Naive thymus-derived CD8-positive, alpha-beta T cell (primary cell): ENCODE measurements at regions not wholly inside any gene's neighbourhood (a gene's known extent, or its start where the extent isn't known, plus 50 kb on each side); places are given as distances from the start of the nearest gene placed in this dataset.

Experiments
- ATAC-seq, 2 donors: fragments of 150-1000 bp; cut with Tn5 transposase in 1 of 2; sonication (Bioruptor Pico), chemical (Tn5 transposase) in 1 of 2; 1 replicate in 1 of 2; 2 replicates in 1 of 2; pipeline ENCODE4 v1.10.0; 2021; ENCODE audit warnings: mild to moderate bottlenecking in 2 of 2, moderate library complexity in 2 of 2
- POLR2A ChIA-PET: fragments of 350-600 bp; sonication (Branson Sonifier 250); formaldehyde crosslinking; loops from one replicate; lab custom pipeline; 2021; ENCODE audit warnings: antibody characterized with exemption; lab: Charles Lee
- DNase-seq, 10 donors: peaks; one replicate each; pipeline versions ENCODE4 v3.0.0 to v3.0.0-alpha.2; 2020 to 2022
- H3K27ac Mint-ChIP-seq, 10 donors: one replicate each; pipeline ENCODE4 v1.8.0; 2020 to 2022; ENCODE audit warnings: mild to moderate bottlenecking in 10 of 10, mixed read lengths in 10 of 10, moderate library complexity in 4 of 10, inconsistent platforms in 1 of 10
- H3K27me3 Mint-ChIP-seq, 5 donors: one replicate each; pipeline ENCODE4 v1.8.0; 2021 to 2022; ENCODE audit warnings: mixed read lengths in 5 of 5
- H3K36me3 Mint-ChIP-seq, 3 donors: one replicate each; pipeline ENCODE4 v1.8.0; 2020 to 2022; ENCODE audit warnings: mixed read lengths in 3 of 3, mild to moderate bottlenecking in 2 of 3, inconsistent platforms in 1 of 3
- H3K4me1 Mint-ChIP-seq, 4 donors: one replicate each; pipeline ENCODE4 v1.8.0; 2021 to 2022; ENCODE audit warnings: mixed read lengths in 4 of 4
- H3K4me3 Mint-ChIP-seq, 10 donors: one replicate each; pipeline ENCODE4 v1.8.0; 2020 to 2022; ENCODE audit warnings: mild to moderate bottlenecking in 10 of 10, mixed read lengths in 10 of 10, moderate library complexity in 6 of 10, inconsistent platforms in 1 of 10
- H3K9me3 Mint-ChIP-seq, 9 donors: one replicate each; pipeline ENCODE4 v1.8.0; 2020 to 2022; ENCODE audit warnings: mixed read lengths in 9 of 9, mild to moderate bottlenecking in 3 of 9, inconsistent platforms in 1 of 9, moderate library complexity in 1 of 9

DNA sequence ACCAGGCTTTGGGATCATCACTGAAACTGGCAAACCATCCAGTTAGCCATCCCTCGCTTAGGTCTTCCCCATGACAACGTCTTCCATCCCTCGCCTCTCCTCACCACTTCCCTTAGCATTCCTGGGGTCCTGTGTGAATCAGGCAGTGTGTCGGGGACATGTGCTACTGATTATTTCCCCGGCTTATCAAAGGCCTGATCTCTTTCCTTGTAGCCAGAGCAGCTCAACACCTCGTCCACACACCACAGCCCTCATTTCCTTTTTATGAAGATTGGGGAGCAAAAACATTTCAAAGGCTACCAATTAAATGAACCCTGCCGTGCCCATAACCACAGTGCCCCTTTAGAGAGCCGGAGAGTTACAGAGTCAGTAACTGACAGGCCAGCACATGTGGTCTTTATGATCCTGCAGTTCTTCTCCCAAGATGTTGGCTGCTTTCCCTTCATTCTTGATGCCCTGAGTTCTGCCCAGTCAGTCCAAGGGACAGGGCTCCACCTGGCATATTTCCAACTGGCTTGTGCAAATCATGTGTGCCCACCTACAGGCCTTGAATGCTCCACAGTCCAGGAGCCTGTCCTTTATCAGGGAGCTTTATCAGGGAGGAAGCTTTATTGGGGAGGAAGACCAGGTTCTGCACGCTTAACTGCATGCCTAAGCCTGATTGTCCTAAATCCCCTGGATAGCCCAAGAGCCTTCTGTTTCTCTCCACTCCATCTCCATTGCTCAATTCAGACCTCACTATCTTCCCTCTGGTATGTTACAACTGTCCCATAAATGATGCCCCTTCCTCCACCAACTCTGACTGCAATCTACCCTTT lies 343.1 kb downstream of the CYRIA start:
- Mint-ChIP-seq H3K4me1 (peaks cover 0 to 3% (median 1%) of the 10 kb centered on the region in 4 donors), H3K36me3 (no peaks in the 10 kb centered on the region), H3K9me3 (no peaks in the 10 kb centered on the region), H3K4me3 (no peak overlapping the region), H3K27ac (no peak overlapping the region), H3K27me3 (peaks cover 0 to 7% (median 0%) of the 10 kb centered on the region in 5 donors)
- ATAC-seq: no peak
- no peak for DNase-seq
- POLR2A ChIA-PET: no interaction called here

DNA sequence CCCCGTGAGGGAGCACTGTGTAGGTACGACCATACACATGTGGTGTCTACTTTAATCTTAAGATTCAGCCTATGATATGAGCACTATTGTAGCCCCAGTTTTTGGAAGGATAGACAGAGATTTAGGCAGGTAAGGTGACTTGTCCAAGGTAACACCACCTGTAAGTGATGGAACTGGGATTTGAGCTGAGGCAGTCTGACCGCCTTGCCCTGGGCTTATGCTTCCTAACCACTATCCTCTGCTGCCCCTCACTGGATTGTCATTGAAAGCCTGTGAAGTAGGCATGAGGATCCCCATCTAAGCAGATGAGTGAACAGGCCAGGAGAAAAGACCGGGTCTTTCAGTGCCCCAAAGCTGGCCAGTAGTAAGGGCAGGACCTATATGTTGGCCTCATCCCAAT lies 343.8 kb downstream of the CYRIA start:
- H3K27me3 Mint-ChIP-seq: peaks cover 0 to 7% (median 0%) of the 10 kb centered on the region in 5 donors
- H3K27ac Mint-ChIP-seq: no peak overlapping the region
- no peaks in the 10 kb centered on the region for H3K36me3 Mint-ChIP-seq
- POLR2A ChIA-PET: interaction anchor here (0.6 kb wide), 1 partner anchor 10 kb away, joined by 3 read pairs; no protein-coding TSS in a partner anchor
- DNase-seq (no peak), ATAC-seq (no peak)
- no peaks in the 10 kb centered on the region for H3K9me3 Mint-ChIP-seq
- H3K4me1 Mint-ChIP-seq: peaks cover 0 to 3% (median 1%) of the 10 kb centered on the region in 4 donors
- H3K4me3 Mint-ChIP-seq: no peak overlapping the region

DNA sequence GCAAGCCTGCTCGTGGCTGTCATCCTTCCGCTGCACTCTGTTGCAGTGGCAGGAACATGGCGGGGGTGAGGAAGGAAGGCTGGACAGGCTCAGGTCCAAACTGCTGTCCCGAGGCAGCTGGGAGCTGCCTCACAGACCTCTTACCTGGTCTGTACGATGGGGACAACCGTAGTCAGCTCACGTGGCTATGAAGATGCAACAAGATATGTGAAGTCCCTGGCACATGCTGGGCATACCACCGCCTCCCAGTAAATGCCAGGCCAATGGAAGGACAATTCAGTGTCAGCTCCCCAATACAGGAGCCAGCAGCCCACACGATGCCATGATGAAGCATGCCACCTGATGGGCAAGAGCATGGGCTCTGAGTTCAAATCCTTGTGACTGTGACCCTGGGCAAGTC lies 344.4 kb downstream of the CYRIA start:
- DNase-seq: no peak
- Mint-ChIP-seq H3K9me3 (no peaks in the 10 kb centered on the region), H3K27me3 (peaks cover 0 to 7% (median 0%) of the 10 kb centered on the region in 5 donors), H3K36me3 (no peaks in the 10 kb centered on the region), H3K27ac (no peak overlapping the region), H3K4me1 (peaks cover 0 to 3% (median 1%) of the 10 kb centered on the region in 4 donors), H3K4me3 (no peak overlapping the region)
- POLR2A ChIA-PET: interaction anchor here (0.6 kb wide), 1 partner anchor 9 kb away, joined by 3 read pairs; no protein-coding TSS in a partner anchor
- no peak for ATAC-seq

DNA sequence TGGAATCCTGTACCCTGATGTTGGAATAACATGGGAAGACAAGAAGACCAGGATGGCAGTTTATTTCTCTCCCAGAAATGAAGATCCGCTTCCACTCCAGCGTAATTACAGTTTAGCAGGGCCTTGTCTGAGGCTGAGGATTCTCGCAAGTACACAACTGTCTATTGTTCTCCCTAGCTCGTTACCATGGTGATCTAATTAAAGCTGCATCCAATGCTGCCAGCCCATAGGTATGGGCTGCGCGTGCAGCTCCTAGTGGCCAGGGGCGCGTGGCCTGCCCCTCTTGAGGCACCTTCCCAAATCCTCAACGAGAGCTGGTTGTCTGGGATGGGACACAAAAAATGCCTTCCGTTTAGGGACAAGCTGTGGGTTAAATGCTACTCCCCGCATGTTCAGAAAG lies 344.9 kb downstream of the CYRIA start:
- Mint-ChIP-seq H3K4me1 (peaks cover 0 to 3% (median 1%) of the 10 kb centered on the region in 4 donors), H3K36me3 (no peaks in the 10 kb centered on the region), H3K27me3 (peaks cover 0 to 5% (median 0%) of the 10 kb centered on the region in 5 donors), H3K27ac (no peak overlapping the region), H3K9me3 (no peaks in the 10 kb centered on the region), H3K4me3 (no peak overlapping the region)
- ATAC-seq: no peak
- POLR2A ChIA-PET: no interaction called here
- DNase-seq: no peak

DNA sequence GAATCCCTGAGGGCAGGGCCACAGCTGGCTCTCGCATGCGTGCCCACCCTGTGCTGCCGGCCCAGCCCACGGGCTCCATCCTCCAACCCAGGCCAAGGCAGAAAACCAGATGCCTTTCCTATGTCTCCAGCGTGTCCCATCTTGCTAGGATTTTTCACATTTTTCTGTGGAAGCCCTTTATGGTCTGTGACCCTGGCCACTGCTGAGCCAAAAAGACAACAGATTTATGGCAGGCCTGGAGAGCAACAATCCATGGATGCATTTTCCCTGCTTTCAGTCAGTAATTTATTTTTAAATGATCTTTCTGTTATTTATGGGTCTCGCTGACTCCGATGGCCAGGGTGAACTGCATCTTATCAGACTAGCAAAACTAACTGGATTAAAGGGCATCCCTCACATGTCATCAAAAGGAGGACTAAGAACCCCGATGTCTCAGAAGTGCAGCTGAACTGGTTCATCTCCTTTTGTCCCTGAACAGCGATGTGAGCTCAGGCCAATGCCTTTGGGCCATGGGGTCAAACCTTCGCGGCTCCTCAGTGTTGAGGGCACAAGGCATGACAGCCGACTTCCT lies 346.0 kb downstream of the CYRIA start:
- peaks cover 0 to 3% (median 1%) of the 10 kb centered on the region in 4 donors for H3K4me1 Mint-ChIP-seq
- H3K9me3 Mint-ChIP-seq: no peaks in the 10 kb centered on the region
- POLR2A ChIA-PET: no interaction called here
- H3K27ac Mint-ChIP-seq: no peak overlapping the region
- no peaks in the 10 kb centered on the region for H3K36me3 Mint-ChIP-seq
- DNase-seq (no peak), ATAC-seq (no peak)
- peaks cover 0 to 4% (median 0%) of the 10 kb centered on the region in 5 donors for H3K27me3 Mint-ChIP-seq
- no peak overlapping the region for H3K4me3 Mint-ChIP-seq

DNA sequence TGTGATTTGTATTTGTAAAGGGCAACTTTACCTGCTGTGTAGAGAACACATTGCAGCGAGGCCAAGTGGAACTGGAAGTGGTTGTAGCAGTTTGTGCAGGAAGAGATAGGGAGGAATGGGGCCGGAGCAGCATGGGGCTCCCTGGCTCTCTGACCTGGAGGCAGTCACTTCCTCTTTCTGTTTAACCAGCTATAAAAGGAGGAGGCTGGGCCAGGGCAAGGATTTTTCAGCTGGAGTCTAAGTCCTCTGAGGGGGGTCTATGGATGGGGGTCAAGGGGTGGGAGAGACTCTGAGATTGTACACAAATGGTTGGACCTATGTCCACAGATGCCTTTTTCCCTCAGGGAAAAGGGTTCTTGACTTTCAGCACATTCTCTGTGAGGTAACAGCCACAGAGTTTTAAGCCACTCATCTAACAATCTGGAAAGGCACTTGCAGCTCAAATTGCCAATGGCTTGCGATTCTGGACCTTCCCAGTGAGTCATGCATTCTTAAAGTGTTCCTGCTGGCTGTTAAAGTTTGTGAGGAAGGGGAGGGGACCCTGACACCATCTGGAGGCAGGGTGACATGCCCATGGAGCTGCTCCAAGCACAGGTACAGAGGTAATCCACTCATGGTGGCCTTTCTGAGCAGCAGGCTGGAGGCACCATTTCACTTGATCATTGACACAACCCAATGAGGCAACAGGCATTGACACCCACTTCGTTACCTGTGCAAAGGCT lies 347.0 kb downstream of the CYRIA start:
- H3K27me3 Mint-ChIP-seq: peaks cover 0 to 11% (median 0%) of the 10 kb centered on the region in 5 donors
- no peak for DNase-seq
- POLR2A ChIA-PET: no interaction called here
- peak overlapping the region in 1 of 10 donors; percentile 64 for H3K27ac Mint-ChIP-seq
- no peaks in the 10 kb centered on the region for H3K9me3 Mint-ChIP-seq
- no peak for ATAC-seq
- no peak overlapping the region for H3K4me3 Mint-ChIP-seq
- peaks cover 0 to 3% (median 1%) of the 10 kb centered on the region in 4 donors for H3K4me1 Mint-ChIP-seq
- no peaks in the 10 kb centered on the region for H3K36me3 Mint-ChIP-seq

DNA sequence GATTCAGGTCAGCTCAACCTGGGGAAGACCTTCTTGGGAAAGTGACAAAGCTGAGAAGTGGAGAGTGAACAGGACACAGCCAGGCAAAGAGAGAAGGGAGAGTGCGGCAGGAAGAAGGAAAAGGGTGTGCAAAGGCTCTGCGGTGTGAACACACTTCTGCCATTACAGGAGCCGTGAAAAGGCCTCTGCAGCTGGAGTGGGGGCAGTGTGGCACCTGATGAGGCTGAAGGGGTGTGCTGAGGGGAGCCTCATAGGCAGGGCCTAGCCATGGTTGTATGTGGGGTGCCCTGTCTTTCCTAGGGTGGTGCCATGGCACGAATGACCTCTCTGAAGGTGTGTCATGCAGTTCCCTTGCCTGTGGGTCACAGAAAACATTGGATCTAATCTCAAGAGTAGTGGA lies 347.6 kb downstream of the CYRIA start:
- Mint-ChIP-seq H3K27me3 (peaks cover 0 to 11% (median 0%) of the 10 kb centered on the region in 5 donors), H3K36me3 (no peaks in the 10 kb centered on the region), H3K4me3 (no peak overlapping the region), H3K4me1 (peaks cover 0 to 3% (median 1%) of the 10 kb centered on the region in 4 donors), H3K9me3 (no peaks in the 10 kb centered on the region), H3K27ac (peak overlapping the region in 1 of 10 donors; percentile 64)
- ATAC-seq: peak in 1 of 2 donors; percentile 6
- DNase-seq: no peak
- POLR2A ChIA-PET: no interaction called here

DNA sequence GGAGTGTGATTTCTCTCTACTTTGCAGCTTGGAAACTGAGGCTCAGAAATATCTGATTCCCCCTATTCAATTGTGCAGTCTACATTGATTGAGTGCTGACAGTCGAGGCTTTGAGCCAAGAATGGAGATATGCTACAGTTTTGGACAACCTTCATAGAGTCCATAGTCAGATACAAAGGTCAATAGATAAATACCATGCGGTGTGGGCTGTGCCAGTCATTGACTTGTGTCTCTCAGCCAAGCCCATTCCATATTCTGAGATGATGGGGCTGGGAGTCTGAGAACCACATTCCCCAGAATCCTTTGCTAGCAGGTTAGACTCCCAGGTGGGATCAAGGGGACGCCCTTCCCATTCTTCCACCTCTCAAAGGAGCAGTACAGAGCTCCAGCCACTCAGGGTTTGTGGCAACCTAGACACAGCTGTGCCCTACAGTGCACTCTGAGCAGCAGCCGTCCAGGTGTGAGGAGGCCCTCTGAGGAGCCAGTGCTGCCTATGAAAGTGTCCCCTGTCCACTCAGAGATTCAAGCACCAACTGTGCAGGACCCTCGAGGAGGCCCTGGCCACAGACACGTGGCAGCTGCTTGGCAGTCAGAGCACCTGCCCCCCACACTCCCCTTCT lies 348.3 kb downstream of the CYRIA start:
- DNase-seq: no peak
- POLR2A ChIA-PET: no interaction called here
- Mint-ChIP-seq H3K27ac (no peak overlapping the region), H3K4me3 (no peak overlapping the region), H3K36me3 (no peaks in the 10 kb centered on the region), H3K27me3 (peaks cover 0 to 11% (median under 1%) of the 10 kb centered on the region in 5 donors), H3K9me3 (no peaks in the 10 kb centered on the region), H3K4me1 (peaks cover 0 to 3% (median 1%) of the 10 kb centered on the region in 4 donors)
- no peak for ATAC-seq

DNA sequence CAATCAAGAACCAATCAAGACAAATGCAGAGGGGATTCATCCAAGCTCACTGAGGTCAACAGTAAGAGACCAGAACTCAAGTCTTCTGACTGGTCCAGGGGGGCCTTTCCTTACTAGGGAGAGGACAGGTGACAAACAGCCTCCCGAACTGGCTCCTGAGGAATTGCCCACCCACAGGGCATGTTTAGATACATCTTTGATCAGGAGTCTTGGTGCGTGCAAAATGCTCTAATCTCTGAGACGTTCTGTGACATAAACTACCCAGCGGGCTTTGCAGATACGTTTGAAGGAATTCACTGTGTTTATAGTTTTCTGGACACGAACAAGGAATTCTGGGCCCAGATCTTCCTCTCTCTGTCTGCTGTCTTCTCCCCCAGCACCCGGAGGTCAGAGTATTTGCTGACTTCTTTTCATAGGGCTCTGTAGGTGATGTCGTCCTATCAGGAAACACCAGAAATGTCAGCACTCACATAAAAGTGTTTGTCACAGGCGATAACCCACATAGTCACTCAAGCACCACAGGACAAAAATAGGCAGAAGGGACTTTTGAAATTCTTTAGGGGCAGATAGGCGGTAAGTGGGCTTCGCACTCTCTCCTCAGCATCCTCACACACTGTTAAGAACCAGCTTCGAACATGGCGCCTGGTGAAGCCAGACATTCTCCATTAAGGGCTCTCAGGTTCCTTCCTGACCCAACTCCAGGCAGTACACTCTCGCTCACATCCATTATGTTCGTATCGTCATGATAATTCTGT lies 349.0 kb downstream of the CYRIA start:
- Mint-ChIP-seq H3K27me3 (peaks cover 0 to 11% (median 4%) of the 10 kb centered on the region in 5 donors), H3K4me1 (peaks cover 0 to 3% (median 1%) of the 10 kb centered on the region in 4 donors), H3K27ac (no peak overlapping the region), H3K4me3 (no peak overlapping the region), H3K36me3 (no peaks in the 10 kb centered on the region), H3K9me3 (no peaks in the 10 kb centered on the region)
- DNase-seq (no peak), ATAC-seq (no peak)
- POLR2A ChIA-PET: no interaction called here

DNA sequence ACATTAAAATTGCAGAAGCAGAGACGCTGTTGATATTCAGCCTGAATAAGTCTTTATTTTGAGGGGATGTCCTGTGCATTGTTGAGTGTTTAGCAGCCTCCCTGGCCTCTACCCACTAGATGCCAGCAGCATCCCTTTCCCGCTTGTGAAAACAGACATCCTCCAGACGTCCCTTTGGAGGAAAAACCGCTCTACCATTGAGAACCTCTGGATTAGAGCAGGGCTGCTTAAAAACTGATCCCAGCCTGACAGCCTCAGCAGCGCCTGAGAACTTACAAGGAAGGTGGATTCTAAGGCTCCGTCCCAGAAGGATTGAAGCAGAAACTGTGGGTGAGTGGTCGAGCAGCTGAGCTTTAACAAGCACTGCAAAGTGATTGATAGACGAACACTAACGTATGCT lies 349.7 kb downstream of the CYRIA start:
- H3K36me3 Mint-ChIP-seq: no peaks in the 10 kb centered on the region
- POLR2A ChIA-PET: no interaction called here
- no peak for DNase-seq
- peaks cover 0 to 11% (median 4%) of the 10 kb centered on the region in 5 donors for H3K27me3 Mint-ChIP-seq
- H3K4me1 Mint-ChIP-seq: peaks cover 0 to 3% (median 1%) of the 10 kb centered on the region in 4 donors
- H3K9me3 Mint-ChIP-seq: no peaks in the 10 kb centered on the region
- H3K4me3 Mint-ChIP-seq: no peak overlapping the region
- ATAC-seq: no peak
- no peak overlapping the region for H3K27ac Mint-ChIP-seq

DNA sequence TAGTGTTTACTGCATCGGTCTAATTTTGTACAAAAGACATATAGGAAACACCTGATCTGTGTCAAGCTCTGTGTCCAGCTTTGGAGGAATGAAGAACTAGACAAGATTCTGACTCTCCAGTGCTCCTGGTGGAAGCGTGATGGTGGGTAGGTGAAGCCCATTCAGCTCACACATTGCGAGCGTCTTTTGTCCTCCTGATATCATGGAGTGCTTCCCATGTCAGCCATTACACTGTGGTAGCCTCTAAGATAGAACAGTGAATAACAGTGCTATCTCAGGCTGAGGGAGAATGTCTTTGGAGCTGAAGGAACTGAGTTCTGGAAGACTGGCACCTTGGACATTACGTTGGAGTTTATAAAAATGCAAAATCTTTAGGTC lies 350.2 kb downstream of the CYRIA start:
- Mint-ChIP-seq H3K4me3 (no peak overlapping the region), H3K27ac (no peak overlapping the region)
- POLR2A ChIA-PET: no interaction called here

More for the DNA sequence above, 350.2 kb downstream of the CYRIA start:
- Mint-ChIP-seq H3K36me3 (no peaks in the 10 kb centered on the region), H3K27me3 (peaks cover 0 to 11% (median 4%) of the 10 kb centered on the region in 5 donors), H3K9me3 (no peaks in the 10 kb centered on the region), H3K4me1 (peaks cover 0 to 3% (median 1%) of the 10 kb centered on the region in 4 donors)
- no peak for ATAC-seq
- no peak for DNase-seq
